Heart left ventricle (tissue), 16 donors: ENCODE measurements at regions not wholly inside any gene's neighbourhood (a gene's known extent, or its start where the extent isn't known, plus 50 kb on each side); places are given as distances from the start of the nearest gene placed in this dataset.

Source experiments
- ATAC-seq, 4 donors: fragments of 200-7000 bp; cut with Tn5 transposase; one replicate each; pipeline ENCODE4 v1.9.1; 2020 to 2022; ENCODE audit warnings: moderate library complexity in 4 of 4, mild to moderate bottlenecking in 3 of 4, moderate number of reproducible peaks in 1 of 4
- DNase-seq, 5 donors: peaks; one replicate each; pipeline ENCODE4 v3.0.0-alpha.2; 2020
- H3K27ac ChIP-seq, 12 donors: fragments of 200-600 bp; sonication (generic) in 4 of 12; one replicate each; pipeline versions ENCODE4 v1.5.0 to v1.8.0; 2016 to 2022; ENCODE audit warnings: mild to moderate bottlenecking in 2 of 12
- H3K27me3 ChIP-seq, 9 donors: fragments of 200-600 bp; sonication (generic) in 2 of 9; one replicate each; pipeline versions ENCODE4 v1.5.1 to v1.8.0; 2016 to 2022; ENCODE audit warnings: mild to moderate bottlenecking in 3 of 9
- H3K36me3 ChIP-seq, 9 donors: fragments of 200-600 bp; sonication (generic) in 2 of 9; one replicate each; pipeline versions ENCODE4 v1.5.0 to v1.8.0; 2018 to 2022; ENCODE audit warnings: mild to moderate bottlenecking in 2 of 9
- H3K4me1 ChIP-seq, 12 donors: fragments of 200-600 bp; sonication (generic) in 4 of 12; one replicate each; pipeline versions ENCODE4 v1.5.0 to v1.8.0; 2016 to 2022; ENCODE audit warnings: mild to moderate bottlenecking in 3 of 12
- H3K4me3 ChIP-seq, 12 donors: fragments of 200-600 bp; sonication (generic) in 4 of 12; one replicate each; pipeline versions ENCODE4 v1.5.0 to v1.8.0; 2017 to 2022; ENCODE audit warnings: mild to moderate bottlenecking in 9 of 12, moderate library complexity in 4 of 12
- H3K9me3 ChIP-seq, 12 donors: fragments of 200-600 bp; sonication (generic) in 4 of 12; one replicate each; pipeline versions ENCODE4 v1.5.0 to v1.8.0; 2016 to 2022; ENCODE audit warnings: mild to moderate bottlenecking in 1 of 12
- CTCF ChIP-seq, 12 donors: fragments of 200-600 bp; sonication (generic) in 4 of 12; IDR thresholded peaks; one replicate each; pipeline versions ENCODE4 v1.5.0 to v1.8.0; 2018 to 2022; ENCODE audit warnings: antibody characterized with exemption in 12 of 12, mild to moderate bottlenecking in 5 of 12
- POLR2A ChIP-seq, 2 donors: fragments of 450-650 bp; IDR thresholded peaks; one replicate each; pipeline ENCODE4 v1.6.1; 2017; ENCODE audit warnings: antibody characterized with exemption in 2 of 2, mild to moderate bottlenecking in 2 of 2, moderate library complexity in 2 of 2
- WGBS, 4 donors: extraction: QIAGEN DNeasy Blood & Tissue Kit in 2 of 4; methylation state at CpG; one replicate each; pipeline versions ENCODE4 v1.1.5 to v1.1.7; 2013 to 2018; 5-methylcytosine and 5-hydroxymethylcytosine counted together
- intact Hi-C, 10 donors: fragments of 100-400 bp; cut with DNase I; formaldehyde crosslinking; loops; one replicate each; pipeline versions ENCODE4 v1.11.1 to v1.14.2; 2022
- donor health status: ischemic (EF 13 %, LVEDD 7.1; RV severe dilation, severe dysfunction).
- donor health status: healthy with polysubstance abuse.
- donor health status: DM: no; HTN: yes; CAD: no.
- donor health status: DM: no; HTN: no; CAD: no.
- donor health status: ischemic (EF 25% LVEDD 6.9; RV normal size, moderate dysfunction).
- donor health status: ischemic (EF 25% LVEDD 5.7; RV mildly dilated, moderate dysfunction).
- donor health status: healthy.
- donor health status: DM: yes; HTN: yes; CAD: no.
- donor health status: ischemic (EF 35%, LVEDD 5.7; RV mildly dilated, moderate dysfunction).
- donor health status: nonischemic (EF 11% LVEDD 7.7; RV severe dilation, severe dysfunction).
- donor health status: DM: yes; HTN: yes; CAD: no.
- donor health status: PGD.
- donor health status: ischemic (EF 29% LVEDD 5.4; RV normal size, mild dysfunction).
- donor health status: nonischemic (EF 23%, LVEDD 6.1; RV moderate dilation, normal function).

DNA sequence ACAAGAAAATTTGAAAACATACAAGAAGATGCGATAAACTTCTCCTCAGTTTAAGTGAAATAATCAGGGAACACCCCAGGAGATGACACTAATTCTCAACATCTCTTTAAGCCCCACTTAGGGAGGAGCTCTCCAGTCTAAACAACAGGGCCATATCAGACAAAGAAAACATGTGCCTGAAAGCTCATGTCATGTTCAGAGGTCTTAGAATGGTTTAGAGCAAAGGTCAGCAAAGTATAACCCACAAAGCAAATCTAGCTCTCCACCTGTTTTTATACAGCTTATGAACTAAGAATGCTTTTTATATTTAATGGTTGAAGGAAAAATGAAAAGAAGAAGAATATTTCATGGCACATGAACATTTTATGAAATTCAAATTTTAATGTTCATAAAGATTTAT is 155.6 kb upstream of the NOL4 start:
- no peaks in the 10 kb centered on the region for H3K27me3 ChIP-seq
- no peaks in the 10 kb centered on the region for H3K4me1 ChIP-seq
- no peak for TF ChIP-seq CTCF (IDR thresholded peaks at IDR 0.05)
- TF ChIP-seq POLR2A (IDR thresholded peaks at IDR 0.05) = no peak
- H3K4me3 ChIP-seq = no peak overlapping the region
- ATAC-seq = no peak
- no peaks in the 10 kb centered on the region for H3K9me3 ChIP-seq
- H3K27ac ChIP-seq = no peak overlapping the region
- no peak for DNase-seq
- intact Hi-C loops = no loop called here
- no peaks in the 10 kb centered on the region for H3K36me3 ChIP-seq
- WGBS, 4 donors = 69 to 87% (median 74%) methylated on average over 1 of the region's 1 CpG

DNA sequence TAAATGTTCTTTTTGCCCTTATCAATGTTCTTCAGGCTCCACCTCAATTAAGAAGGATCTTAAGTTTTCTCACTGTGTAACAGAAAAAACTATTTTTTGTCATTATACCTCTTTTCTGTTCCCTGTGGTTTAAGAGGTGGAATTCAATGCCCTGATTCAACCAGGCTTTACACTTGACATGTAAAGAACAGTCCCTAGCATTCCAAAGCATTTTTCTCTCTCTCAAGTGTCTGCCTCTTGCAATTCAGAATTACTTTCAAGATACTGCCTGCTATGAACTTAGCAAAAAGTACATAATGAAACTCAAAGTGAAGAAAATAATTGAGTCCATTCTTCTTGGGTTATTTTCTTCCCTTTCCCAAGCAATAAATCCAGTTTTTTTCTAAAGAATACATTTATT is 160.6 kb upstream of the NOL4 start:
- Histone ChIP-seq H3K4me3 (no peak overlapping the region), H3K9me3 (peaks cover 0 to 10% (median 0%) of the 10 kb centered on the region in 12 donors), H3K27me3 (no peaks in the 10 kb centered on the region), H3K27ac (no peak overlapping the region), H3K36me3 (no peaks in the 10 kb centered on the region), H3K4me1 (no peaks in the 10 kb centered on the region)
- intact Hi-C loops = no loop called here
- TF ChIP-seq POLR2A (IDR thresholded peaks at IDR 0.05) (no peak), CTCF (IDR thresholded peaks at IDR 0.05) (no peak)
- DNase-seq = no peak
- no peak for ATAC-seq

GRCh38 chr18:34386803-34387202 is 162.1 kb upstream of the NOL4 start:
- intact Hi-C loops = no loop called here
- H3K9me3 ChIP-seq = peaks cover 0 to 10% (median 0%) of the 10 kb centered on the region in 12 donors
- DNase-seq (no peak), ATAC-seq (no peak)
- H3K27me3 ChIP-seq = no peaks in the 10 kb centered on the region
- TF ChIP-seq CTCF (IDR thresholded peaks at IDR 0.05) (no peak), POLR2A (IDR thresholded peaks at IDR 0.05) (no peak)
- no peaks in the 10 kb centered on the region for H3K36me3 ChIP-seq
- 81 to 90% (median 88%) methylated on average over 6 of the region's 6 CpGs for WGBS, 4 donors
- H3K4me3 ChIP-seq = no peak overlapping the region
- no peaks in the 10 kb centered on the region for H3K4me1 ChIP-seq
- H3K27ac ChIP-seq = no peak overlapping the region

- H3K27ac ChIP-seq = no peak overlapping the region
- no peaks in the 10 kb centered on the region for H3K4me1 ChIP-seq
- DNase-seq = no peak
- ATAC-seq = no peak
- WGBS, 4 donors = 75 to 85% (median 83%) methylated on average over 2 of the region's 2 CpGs
- H3K36me3 ChIP-seq = no peaks in the 10 kb centered on the region
- H3K9me3 ChIP-seq = peaks cover 0 to 4% (median 0%) of the 10 kb centered on the region in 12 donors
- no peak overlapping the region for H3K4me3 ChIP-seq
- intact Hi-C loops = loop anchor here in 1 of 10 donors (5.0 kb wide), 1 partner anchor 60 kb away; no protein-coding TSS in a partner anchor
- no peaks in the 10 kb centered on the region for H3K27me3 ChIP-seq
- TF ChIP-seq POLR2A (IDR thresholded peaks at IDR 0.05) = no peak
- no peak for TF ChIP-seq CTCF (IDR thresholded peaks at IDR 0.05)
Measured at GRCh38 chr18:34397286-34397896, 172.7 kb upstream of the NOL4 start.
